ENCODE measurements at regions not wholly inside any gene's neighbourhood (a gene's known extent, or its start where the extent isn't known, plus 50 kb on each side); places are given as distances from the start of the nearest gene placed in this dataset.

GRCh38 chr1:231091831-231092301 is 51.8 kb upstream of the FAM89A start:
- H2AFZ ChIP-seq (ENCODE audit: low read depth, low read length) = no peak overlapping the region
- H3K27ac ChIP-seq (ENCODE audit: low read length) = no peak overlapping the region

DNA sequence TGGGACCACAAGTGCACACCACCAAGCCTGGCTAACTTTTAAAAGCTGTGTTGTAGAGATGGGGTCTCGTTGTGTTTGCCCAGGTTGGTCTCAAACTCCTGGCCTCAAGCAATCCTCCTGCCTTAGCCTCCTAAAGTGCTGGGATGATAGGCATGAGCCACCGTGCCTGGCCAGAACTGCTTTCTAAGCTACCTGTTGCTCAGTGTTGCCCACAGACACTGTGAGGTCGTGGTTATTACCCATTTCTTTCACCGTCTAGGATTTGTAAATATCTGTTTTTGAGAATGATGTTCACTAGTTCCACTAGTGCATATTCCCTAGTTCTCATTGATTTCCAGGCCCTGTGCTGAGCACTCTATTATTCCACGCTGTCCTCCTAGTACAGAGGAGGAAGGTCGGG is 51.4 kb upstream of the FAM89A start:
- no peak for DNase-seq
- ATAC-seq (ENCODE audit: insufficient read depth, low read depth) = no peak
- no peak overlapping the region for H3K27ac ChIP-seq (ENCODE audit: low read length)
- TF ChIP-seq, protein P1, sequence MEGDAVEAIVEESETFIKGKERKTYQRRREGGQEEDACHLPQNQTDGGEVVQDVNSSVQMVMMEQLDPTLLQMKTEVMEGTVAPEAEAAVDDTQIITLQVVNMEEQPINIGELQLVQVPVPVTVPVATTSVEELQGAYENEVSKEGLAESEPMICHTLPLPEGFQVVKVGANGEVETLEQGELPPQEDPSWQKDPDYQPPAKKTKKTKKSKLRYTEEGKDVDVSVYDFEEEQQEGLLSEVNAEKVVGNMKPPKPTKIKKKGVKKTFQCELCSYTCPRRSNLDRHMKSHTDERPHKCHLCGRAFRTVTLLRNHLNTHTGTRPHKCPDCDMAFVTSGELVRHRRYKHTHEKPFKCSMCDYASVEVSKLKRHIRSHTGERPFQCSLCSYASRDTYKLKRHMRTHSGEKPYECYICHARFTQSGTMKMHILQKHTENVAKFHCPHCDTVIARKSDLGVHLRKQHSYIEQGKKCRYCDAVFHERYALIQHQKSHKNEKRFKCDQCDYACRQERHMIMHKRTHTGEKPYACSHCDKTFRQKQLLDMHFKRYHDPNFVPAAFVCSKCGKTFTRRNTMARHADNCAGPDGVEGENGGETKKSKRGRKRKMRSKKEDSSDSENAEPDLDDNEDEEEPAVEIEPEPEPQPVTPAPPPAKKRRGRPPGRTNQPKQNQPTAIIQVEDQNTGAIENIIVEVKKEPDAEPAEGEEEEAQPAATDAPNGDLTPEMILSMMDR (IDR thresholded peaks at IDR 0.05; ENCODE audit: borderline replicate concordance, extremely low read depth, low read length, poor library complexity, severe bottlenecking) = no peak
- no peak for TF ChIP-seq EZH2 (IDR thresholded peaks at IDR 0.05; ENCODE audit: borderline replicate concordance, low read depth, low read length, severe bottlenecking)
- H3K4me3 ChIP-seq (ENCODE audit: low read depth in 1 of 2, low read length in 2 of 2) = no peak overlapping the region
- H3K79me2 ChIP-seq (ENCODE audit: insufficient read depth, low read length) = no peaks in the 10 kb centered on the region
- no peaks in the 10 kb centered on the region for H3K4me1 ChIP-seq (ENCODE audit: insufficient read depth, low read length)
- peaks cover 3% of the 10 kb centered on the region for H3K27me3 ChIP-seq (ENCODE audit: insufficient read depth, low read length, poor library complexity)
- no peak overlapping the region for H3K9ac ChIP-seq (ENCODE audit: low read depth, low read length)
- no peaks in the 10 kb centered on the region for H4K20me1 ChIP-seq (ENCODE audit: insufficient read depth, low read length)
- no peaks in the 10 kb centered on the region for H3K36me3 ChIP-seq (ENCODE audit: insufficient read depth, low read length)
- no peak overlapping the region for H3K4me2 ChIP-seq (ENCODE audit: insufficient read depth, low read length)
- H3K9me3 ChIP-seq (ENCODE audit: insufficient read depth, low read length, severe bottlenecking) = no peaks in the 10 kb centered on the region
- H2AFZ ChIP-seq (ENCODE audit: low read depth, low read length) = no peak overlapping the region

More at GRCh38 chr1:231091831-231092301, 51.8 kb upstream of the FAM89A start:
- no peak overlapping the region for H3K9ac ChIP-seq (ENCODE audit: low read depth, low read length)
- no peak overlapping the region for H3K4me2 ChIP-seq (ENCODE audit: insufficient read depth, low read length)
- TF ChIP-seq, protein P1 (IDR thresholded peaks at IDR 0.05; ENCODE audit: borderline replicate concordance, extremely low read depth, low read length, poor library complexity, severe bottlenecking) = peak; percentile 57
- TF ChIP-seq EZH2 (IDR thresholded peaks at IDR 0.05; ENCODE audit: borderline replicate concordance, low read depth, low read length, severe bottlenecking) = no peak
- DNase-seq (peak; percentile 11), ATAC-seq (ENCODE audit: insufficient read depth, low read depth) (no peak)
- H3K4me3 ChIP-seq (ENCODE audit: low read depth in 1 of 2, low read length in 2 of 2) = no peak overlapping the region
- H3K4me1 ChIP-seq (ENCODE audit: insufficient read depth, low read length) = no peaks in the 10 kb centered on the region
- H3K79me2 ChIP-seq (ENCODE audit: insufficient read depth, low read length) = no peaks in the 10 kb centered on the region
- no peaks in the 10 kb centered on the region for H3K9me3 ChIP-seq (ENCODE audit: insufficient read depth, low read length, severe bottlenecking)
- no peaks in the 10 kb centered on the region for H4K20me1 ChIP-seq (ENCODE audit: insufficient read depth, low read length)
- peaks cover 5% of the 10 kb centered on the region for H3K27me3 ChIP-seq (ENCODE audit: insufficient read depth, low read length, poor library complexity)
- no peaks in the 10 kb centered on the region for H3K36me3 ChIP-seq (ENCODE audit: insufficient read depth, low read length)

Data from DND-41 (cell line).